ENCODE measurements at regions not wholly inside any gene's neighbourhood (a gene's known extent, or its start where the extent isn't known, plus 50 kb on each side); places are given as distances from the start of the nearest gene placed in this dataset.

DNA sequence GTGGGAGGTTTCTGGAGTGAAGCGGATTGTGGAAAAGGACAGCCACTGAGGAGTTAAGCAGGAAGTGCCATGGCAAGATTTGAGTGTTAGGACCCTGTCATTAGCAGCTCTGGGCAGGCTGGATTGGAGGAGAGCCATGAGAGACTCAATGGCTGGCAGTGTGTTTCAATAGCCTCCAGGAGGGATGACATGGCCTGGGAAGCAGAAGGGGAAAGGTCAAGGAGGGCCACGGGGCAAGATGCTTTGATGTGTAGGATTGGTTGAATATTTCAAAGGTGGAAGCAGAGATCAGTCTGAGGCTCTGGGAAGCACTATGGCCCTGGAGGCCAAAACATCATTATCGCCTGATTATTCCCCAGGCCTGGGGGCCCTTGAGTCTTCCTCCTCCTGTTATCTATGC, 229.0 kb upstream of the HS6ST1 start:
- TF ChIP-seq, protein P1, sequence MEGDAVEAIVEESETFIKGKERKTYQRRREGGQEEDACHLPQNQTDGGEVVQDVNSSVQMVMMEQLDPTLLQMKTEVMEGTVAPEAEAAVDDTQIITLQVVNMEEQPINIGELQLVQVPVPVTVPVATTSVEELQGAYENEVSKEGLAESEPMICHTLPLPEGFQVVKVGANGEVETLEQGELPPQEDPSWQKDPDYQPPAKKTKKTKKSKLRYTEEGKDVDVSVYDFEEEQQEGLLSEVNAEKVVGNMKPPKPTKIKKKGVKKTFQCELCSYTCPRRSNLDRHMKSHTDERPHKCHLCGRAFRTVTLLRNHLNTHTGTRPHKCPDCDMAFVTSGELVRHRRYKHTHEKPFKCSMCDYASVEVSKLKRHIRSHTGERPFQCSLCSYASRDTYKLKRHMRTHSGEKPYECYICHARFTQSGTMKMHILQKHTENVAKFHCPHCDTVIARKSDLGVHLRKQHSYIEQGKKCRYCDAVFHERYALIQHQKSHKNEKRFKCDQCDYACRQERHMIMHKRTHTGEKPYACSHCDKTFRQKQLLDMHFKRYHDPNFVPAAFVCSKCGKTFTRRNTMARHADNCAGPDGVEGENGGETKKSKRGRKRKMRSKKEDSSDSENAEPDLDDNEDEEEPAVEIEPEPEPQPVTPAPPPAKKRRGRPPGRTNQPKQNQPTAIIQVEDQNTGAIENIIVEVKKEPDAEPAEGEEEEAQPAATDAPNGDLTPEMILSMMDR (IDR thresholded peaks at IDR 0.05), result no peak
- no peak for TF ChIP-seq POLR2A (IDR thresholded peaks at IDR 0.05)

Measured in Peyer's patch (tissue), 4 donors.